Heart left ventricle (tissue), 13 donors: ENCODE measurements at regions not wholly inside any gene's neighbourhood (a gene's known extent, or its start where the extent isn't known, plus 50 kb on each side); places are given as distances from the start of the nearest gene placed in this dataset.

ENCODE experiments used
- CTCF ChIP-seq, 12 donors: fragments of 200-600 bp; sonication (generic) in 4 of 12; IDR thresholded peaks; one replicate each; pipeline versions ENCODE4 v1.5.0 to v1.8.0; 2018 to 2022; ENCODE audit warnings: antibody characterized with exemption in 12 of 12, mild to moderate bottlenecking in 5 of 12
- POLR2A ChIP-seq, 2 donors: fragments of 450-650 bp; IDR thresholded peaks; one replicate each; pipeline ENCODE4 v1.6.1; 2017; ENCODE audit warnings: antibody characterized with exemption in 2 of 2, mild to moderate bottlenecking in 2 of 2, moderate library complexity in 2 of 2
- donor health status: ischemic (EF 13 %, LVEDD 7.1; RV severe dilation, severe dysfunction).
- donor health status: DM: no; HTN: yes; CAD: no.
- donor health status: DM: no; HTN: no; CAD: no.
- donor health status: ischemic (EF 25% LVEDD 6.9; RV normal size, moderate dysfunction).
- donor health status: ischemic (EF 25% LVEDD 5.7; RV mildly dilated, moderate dysfunction).
- donor health status: ischemic (EF 35%, LVEDD 5.7; RV mildly dilated, moderate dysfunction).
- donor health status: nonischemic (EF 11% LVEDD 7.7; RV severe dilation, severe dysfunction).
- donor health status: DM: yes; HTN: yes; CAD: no.
- donor health status: PGD.
- donor health status: ischemic (EF 29% LVEDD 5.4; RV normal size, mild dysfunction).
- donor health status: nonischemic (EF 23%, LVEDD 6.1; RV moderate dilation, normal function).

GRCh38 chr18:67132919-67133318 lies 383.6 kb downstream of the DSEL start:
- no peak for TF ChIP-seq CTCF (IDR thresholded peaks at IDR 0.05)
- TF ChIP-seq POLR2A (IDR thresholded peaks at IDR 0.05), result no peak
